H9 (cell line): ENCODE measurements at regions not wholly inside any gene's neighbourhood (a gene's known extent, or its start where the extent isn't known, plus 50 kb on each side); places are given as distances from the start of the nearest gene placed in this dataset.

ENCODE experiments used
- DNase-seq: peaks from one replicate; pipeline ENCODE4 v3.0.0-alpha.2; 2017
- H2AFZ ChIP-seq: one replicate; pipeline ENCODE4 v1.6.1; 2013; ENCODE audit warnings: mild to moderate bottlenecking, low read length, control low read depth, moderate library complexity
- H2AK5ac ChIP-seq: 2 replicates; pipeline ENCODE4 v1.6.1; 2013; ENCODE audit warnings: low read length, control low read depth, mixed read lengths; ENCODE audit not compliant: insufficient read length
- H2BK120ac ChIP-seq: one replicate; pipeline ENCODE4 v1.6.1; 2013; ENCODE audit warnings: low read depth, mild to moderate bottlenecking, low read length, control low read depth, inconsistent platforms; ENCODE audit not compliant: poor library complexity, severe bottlenecking
- H2BK12ac ChIP-seq: 2 replicates; pipeline ENCODE4 v1.6.1; 2013; ENCODE audit warnings: low read length, control low read depth, mixed read lengths, low read depth; ENCODE audit not compliant: insufficient read length
- H2BK15ac ChIP-seq: 2 replicates; pipeline ENCODE4 v1.6.1; 2013; ENCODE audit warnings: low read depth, low read length, control low read depth
- H2BK20ac ChIP-seq: one replicate; pipeline ENCODE4 v1.6.1; 2013; ENCODE audit warnings: low read depth, mild to moderate bottlenecking, low read length, control low read depth, inconsistent platforms; ENCODE audit not compliant: poor library complexity, severe bottlenecking
- H2BK5ac ChIP-seq: 2 replicates; pipeline ENCODE4 v1.6.1; 2013; ENCODE audit warnings: low read length, control low read depth, mixed read lengths; ENCODE audit not compliant: insufficient read length
- H3K14ac ChIP-seq: 2 replicates; pipeline ENCODE4 v1.6.1; 2013; ENCODE audit warnings: low read length, control low read depth; ENCODE audit not compliant: insufficient read depth
- H3K18ac ChIP-seq: 2 replicates; pipeline ENCODE4 v1.6.1; 2013; ENCODE audit warnings: low read depth, mild to moderate bottlenecking, mixed read lengths, low read length, control low read depth; ENCODE audit not compliant: insufficient read length
- H3K23ac ChIP-seq: 2 replicates; pipeline ENCODE4 v1.6.1; 2013; ENCODE audit warnings: low read length, control low read depth, mixed read lengths, low read depth; ENCODE audit not compliant: insufficient read length
- H3K23me2 ChIP-seq: 2 replicates; pipeline ENCODE4 v1.6.1; 2013; ENCODE audit warnings: low read depth, mild to moderate bottlenecking, mixed read lengths, low read length, control low read depth; ENCODE audit not compliant: insufficient read length, poor library complexity, severe bottlenecking
- H3K27ac ChIP-seq: 2 replicates; pipeline ENCODE4 v1.5.1; 2013; ENCODE audit warnings: low read length, control low read depth, mixed read lengths, low read depth; ENCODE audit not compliant: insufficient read length
- H3K27me3 ChIP-seq: 2 replicates; pipeline ENCODE4 v1.6.1; 2013; ENCODE audit warnings: low read length, control low read depth, inconsistent platforms; ENCODE audit not compliant: insufficient read depth
- H3K4ac ChIP-seq: 2 replicates; pipeline ENCODE4 v1.6.1; 2013; ENCODE audit warnings: low read depth, mild to moderate bottlenecking, control low read depth, inconsistent platforms, low read length, moderate library complexity
- H3K4me1 ChIP-seq: 2 replicates; pipeline ENCODE4 v1.6.1; 2013; ENCODE audit warnings: low read length, control low read depth, inconsistent platforms; ENCODE audit not compliant: insufficient read depth
- H3K4me2 ChIP-seq: 2 replicates; pipeline ENCODE4 v1.6.1; 2013; ENCODE audit warnings: low read length, control low read depth, mixed read lengths; ENCODE audit not compliant: insufficient read length, insufficient read depth
- H3K56ac ChIP-seq: 2 replicates; pipeline ENCODE4 v1.6.1; 2013; ENCODE audit warnings: low read depth, mild to moderate bottlenecking, mixed read lengths, low read length, control low read depth; ENCODE audit not compliant: insufficient read length
- H3K79me1 ChIP-seq: 2 replicates; pipeline ENCODE4 v1.6.1; 2013; ENCODE audit warnings: low read depth, mild to moderate bottlenecking, moderate library complexity, low read length, control low read depth, inconsistent platforms; ENCODE audit not compliant: insufficient read depth, poor library complexity, severe bottlenecking
- H3K79me2 ChIP-seq: 2 replicates; pipeline ENCODE4 v1.6.1; 2013; ENCODE audit warnings: low read length, control low read depth, inconsistent platforms; ENCODE audit not compliant: insufficient read depth
- H3K9ac ChIP-seq: 2 replicates; pipeline ENCODE4 v1.6.1; 2013; ENCODE audit warnings: low read length, control low read depth, mixed read lengths; ENCODE audit not compliant: insufficient read length; ENCODE audit errors: extremely low read depth
- H3K9me3 ChIP-seq: one replicate; pipeline ENCODE4 v1.6.1; 2013; ENCODE audit warnings: low read depth, low read length, inconsistent platforms; ENCODE audit not compliant: control insufficient read depth
- H3T11ph ChIP-seq: one replicate; pipeline ENCODE4 v1.6.1; 2013; ENCODE audit warnings: mild to moderate bottlenecking, low read length, control low read depth, inconsistent platforms
- H4K20me1 ChIP-seq: one replicate; pipeline ENCODE4 v1.6.1; 2013; ENCODE audit not compliant: control insufficient read depth, insufficient read length, insufficient read depth
- H4K5ac ChIP-seq: 2 replicates; pipeline ENCODE4 v1.6.1; 2013; ENCODE audit warnings: low read depth, mild to moderate bottlenecking, mixed read lengths, low read length, control low read depth; ENCODE audit not compliant: insufficient read length
- H4K8ac ChIP-seq: replicated peaks from 2 replicates; pipeline ENCODE4 v1.6.1; 2013; ENCODE audit warnings: low read length, control low read depth, mixed read lengths, low read depth; ENCODE audit not compliant: insufficient read length
- H4K91ac ChIP-seq: 2 replicates; pipeline ENCODE4 v1.6.1; 2013; ENCODE audit warnings: low read depth, mild to moderate bottlenecking, moderate library complexity, mixed read lengths, low read length, control low read depth; ENCODE audit not compliant: insufficient read length
- H3K27ac Mint-ChIP-seq, 3 experiments: 2 replicates in 2 of 3; 3 replicates in 1 of 3; pipeline ENCODE4 v1.8.0; 2020 to 2021; ENCODE audit warnings: mixed read lengths in 3 of 3, mild to moderate bottlenecking in 1 of 3, moderate library complexity in 1 of 3
- H3K27me3 Mint-ChIP-seq: 2 replicates; pipeline ENCODE4 v1.8.0; 2021; ENCODE audit warnings: low read depth, mild to moderate bottlenecking, moderate library complexity, mixed read lengths
- H3K36me3 Mint-ChIP-seq, 3 experiments: 2 replicates in 2 of 3; 3 replicates in 1 of 3; pipeline ENCODE4 v1.8.0; 2020 to 2021; ENCODE audit warnings: low read depth in 3 of 3, mixed read lengths in 3 of 3; ENCODE audit not compliant: insufficient read depth in 1 of 3
- H3K4me1 Mint-ChIP-seq, 2 experiments: 2 replicates each; pipeline ENCODE4 v1.8.0; 2020; ENCODE audit warnings: mixed read lengths in 2 of 2
- H3K4me3 Mint-ChIP-seq, 2 experiments: 2 replicates in 1 of 2; 3 replicates in 1 of 2; pipeline ENCODE4 v1.8.0; 2020 to 2021; ENCODE audit warnings: mild to moderate bottlenecking in 2 of 2, mixed read lengths in 2 of 2, moderate library complexity in 1 of 2
- H3K9me3 Mint-ChIP-seq, 2 experiments: 2 replicates in 1 of 2; 3 replicates in 1 of 2; pipeline ENCODE4 v1.8.0; 2020; ENCODE audit warnings: mild to moderate bottlenecking in 2 of 2, mixed read lengths in 2 of 2, moderate library complexity in 1 of 2
- WGBS: extraction: QIAGEN DNeasy Blood & Tissue Kit; methylation state at CpG from one replicate; pipeline ENCODE4 v1.1.7; 2013; ENCODE audit warnings: missing lambda C conversion rate, low lambda C conversion rate, mixed read lengths; ENCODE audit not compliant: insufficient read length; ENCODE audit errors: extremely low coverage; 5-methylcytosine and 5-hydroxymethylcytosine counted together
- TF ChIP-seq, protein P1 (sequence below): fragments of 200-600 bp; sonication (generic); conservative IDR thresholded peaks from 3 replicates; pipeline ENCODE4 v1.8.0; 2021; ENCODE audit warnings: antibody characterized with exemption, mild to moderate bottlenecking

GRCh38 chr16:55390630-55391237 lies 66.7 kb downstream of the IRX6 start:
- Histone ChIP-seq H3K9ac (no peak overlapping the region), H3K23me2 (no peaks in the 10 kb centered on the region), H4K5ac (no peak overlapping the region), H3T11ph (no peak overlapping the region), H4K8ac (no peak overlapping the region), H2BK20ac (no peak overlapping the region), H4K91ac (no peak overlapping the region), H3K27me3 (no peaks in the 10 kb centered on the region), H2BK12ac (no peak overlapping the region), H2BK15ac (no peak overlapping the region), H3K14ac (no peak overlapping the region), H3K79me1 (no peaks in the 10 kb centered on the region), H2BK5ac (no peak overlapping the region), H3K9me3 (no peaks in the 10 kb centered on the region), H3K79me2 (no peaks in the 10 kb centered on the region), H4K20me1 (no peaks in the 10 kb centered on the region), H3K18ac (no peak overlapping the region), H2AFZ (no peak overlapping the region), H3K4me2 (no peak overlapping the region), H2AK5ac (no peak overlapping the region), H3K56ac (no peak overlapping the region), H3K23ac (no peak overlapping the region), H3K27ac (no peak overlapping the region), H3K4ac (no peak overlapping the region), H2BK120ac (no peak overlapping the region), H3K4me1 (peaks cover 10% of the 10 kb centered on the region; the same call in 1 of the 2 replicates)
- Mint-ChIP-seq H3K27ac (no peak overlapping the region), H3K4me3 (0 out of 5 replicates have a peak overlapping the region, but pooled peaks of 1 of the 2 experiments have one; percentile 19), H3K9me3 (no peaks in the 10 kb centered on the region; a peak in 1 of 5 replicates), H3K27me3 (no peaks in the 10 kb centered on the region), H3K4me1 (peaks cover 37 to 38% of the 10 kb centered on the region in 2 experiments), H3K36me3 (no peaks in the 10 kb centered on the region)
- TF ChIP-seq, protein P1, sequence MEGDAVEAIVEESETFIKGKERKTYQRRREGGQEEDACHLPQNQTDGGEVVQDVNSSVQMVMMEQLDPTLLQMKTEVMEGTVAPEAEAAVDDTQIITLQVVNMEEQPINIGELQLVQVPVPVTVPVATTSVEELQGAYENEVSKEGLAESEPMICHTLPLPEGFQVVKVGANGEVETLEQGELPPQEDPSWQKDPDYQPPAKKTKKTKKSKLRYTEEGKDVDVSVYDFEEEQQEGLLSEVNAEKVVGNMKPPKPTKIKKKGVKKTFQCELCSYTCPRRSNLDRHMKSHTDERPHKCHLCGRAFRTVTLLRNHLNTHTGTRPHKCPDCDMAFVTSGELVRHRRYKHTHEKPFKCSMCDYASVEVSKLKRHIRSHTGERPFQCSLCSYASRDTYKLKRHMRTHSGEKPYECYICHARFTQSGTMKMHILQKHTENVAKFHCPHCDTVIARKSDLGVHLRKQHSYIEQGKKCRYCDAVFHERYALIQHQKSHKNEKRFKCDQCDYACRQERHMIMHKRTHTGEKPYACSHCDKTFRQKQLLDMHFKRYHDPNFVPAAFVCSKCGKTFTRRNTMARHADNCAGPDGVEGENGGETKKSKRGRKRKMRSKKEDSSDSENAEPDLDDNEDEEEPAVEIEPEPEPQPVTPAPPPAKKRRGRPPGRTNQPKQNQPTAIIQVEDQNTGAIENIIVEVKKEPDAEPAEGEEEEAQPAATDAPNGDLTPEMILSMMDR, result no peak
- WGBS, result no CpG with 5 or more reads among the region's 8 CpGs
- no peak for DNase-seq
